ENCODE measurements at regions not wholly inside any gene's neighbourhood (a gene's known extent, or its start where the extent isn't known, plus 50 kb on each side); places are given as distances from the start of the nearest gene placed in this dataset.

DNA sequence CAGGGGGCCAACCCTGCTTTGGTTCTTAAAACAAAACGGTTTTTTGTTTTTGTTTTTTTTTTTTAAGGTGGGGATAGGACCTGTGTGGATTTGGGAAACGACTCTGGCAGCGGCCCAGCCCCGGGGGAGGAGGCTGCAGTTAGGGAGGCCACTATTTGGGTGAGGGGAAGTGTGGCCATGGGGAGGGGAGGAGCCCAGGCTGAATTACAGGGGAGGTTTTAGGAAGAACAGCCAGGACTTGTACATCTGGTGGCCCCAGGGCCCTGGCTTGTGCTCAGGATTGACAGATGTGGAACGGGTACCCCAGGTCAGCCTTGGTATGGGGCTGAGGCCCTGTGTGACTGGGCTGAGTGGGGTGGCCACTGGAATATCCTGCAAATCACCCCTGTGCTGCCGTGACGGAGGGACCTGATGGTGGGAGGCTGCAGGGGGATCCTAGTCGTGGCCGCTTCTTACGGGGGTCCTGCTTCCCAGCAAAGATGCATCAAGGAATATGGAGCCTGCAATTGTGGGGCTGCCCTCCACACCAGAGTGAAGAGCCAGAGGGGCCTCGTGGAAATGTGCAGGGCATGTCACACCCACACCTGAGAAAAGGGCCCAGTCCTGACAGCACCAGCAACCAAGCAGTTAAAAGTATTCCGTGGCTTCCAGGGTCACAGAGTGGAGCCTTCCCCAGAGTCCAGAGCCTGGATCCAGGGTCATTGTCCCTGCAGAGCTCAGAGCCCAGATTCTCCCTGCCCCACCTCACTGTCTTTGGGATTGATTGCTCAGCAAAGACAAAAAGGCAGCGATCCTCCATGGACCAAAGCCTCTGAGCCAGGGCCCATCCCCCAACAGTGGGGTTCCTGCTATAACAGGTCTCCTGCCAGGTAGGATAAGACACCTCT lies 55.2 kb upstream of the WNT7B start:
- TF ChIP-seq, protein P1, sequence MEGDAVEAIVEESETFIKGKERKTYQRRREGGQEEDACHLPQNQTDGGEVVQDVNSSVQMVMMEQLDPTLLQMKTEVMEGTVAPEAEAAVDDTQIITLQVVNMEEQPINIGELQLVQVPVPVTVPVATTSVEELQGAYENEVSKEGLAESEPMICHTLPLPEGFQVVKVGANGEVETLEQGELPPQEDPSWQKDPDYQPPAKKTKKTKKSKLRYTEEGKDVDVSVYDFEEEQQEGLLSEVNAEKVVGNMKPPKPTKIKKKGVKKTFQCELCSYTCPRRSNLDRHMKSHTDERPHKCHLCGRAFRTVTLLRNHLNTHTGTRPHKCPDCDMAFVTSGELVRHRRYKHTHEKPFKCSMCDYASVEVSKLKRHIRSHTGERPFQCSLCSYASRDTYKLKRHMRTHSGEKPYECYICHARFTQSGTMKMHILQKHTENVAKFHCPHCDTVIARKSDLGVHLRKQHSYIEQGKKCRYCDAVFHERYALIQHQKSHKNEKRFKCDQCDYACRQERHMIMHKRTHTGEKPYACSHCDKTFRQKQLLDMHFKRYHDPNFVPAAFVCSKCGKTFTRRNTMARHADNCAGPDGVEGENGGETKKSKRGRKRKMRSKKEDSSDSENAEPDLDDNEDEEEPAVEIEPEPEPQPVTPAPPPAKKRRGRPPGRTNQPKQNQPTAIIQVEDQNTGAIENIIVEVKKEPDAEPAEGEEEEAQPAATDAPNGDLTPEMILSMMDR (IDR thresholded peaks at IDR 0.05; ENCODE audit: low read depth, low read length), result no peak
- no peak for TF ChIP-seq EZH2phosphoT487 (IDR thresholded peaks at IDR 0.05; ENCODE audit: low read depth)
